UCSD-AML1 (cell line): ENCODE measurements at regions not wholly inside any gene's neighbourhood (a gene's known extent, or its start where the extent isn't known, plus 50 kb on each side); places are given as distances from the start of the nearest gene placed in this dataset.
"Not testable (repeated sequence)": the region's sequence is repeated elsewhere in the genome, so short reads cannot be mapped to it uniquely, and the experiment has no call there.

Experiments used
- DNase-seq: peaks from one replicate; lab custom pipeline; 2025; ENCODE audit not compliant: unreplicated experiment; lab: John Stamatoyannopoulos, UW

GRCh38 chr4:156553659-156554058 is 417.9 kb downstream of the PDGFC start:
- DNase-seq, result no peak

- DNase-seq, result no peak
Measured at GRCh38 chr4:156547891-156548290, 423.7 kb downstream of the PDGFC start.

- DNase-seq, result no peak
Measured at GRCh38 chr4:156547439-156547838, 424.2 kb downstream of the PDGFC start.

- no peak for DNase-seq
Measured at GRCh38 chr4:156545003-156545785, 426.4 kb downstream of the PDGFC start.

- DNase-seq, result no peak
Measured at GRCh38 chr4:156539376-156539775, 432.2 kb downstream of the PDGFC start.

GRCh38 chr4:156538651-156539257 is 432.8 kb downstream of the PDGFC start:
- DNase-seq, result no peak

- DNase-seq, result no peak
Measured at GRCh38 chr4:156538210-156538609, 433.4 kb downstream of the PDGFC start.

- no peak for DNase-seq
Measured at GRCh38 chr4:156537286-156537685, 434.3 kb downstream of the PDGFC start.

- no peak for DNase-seq
Measured at GRCh38 chr4:156536661-156537060, 434.9 kb downstream of the PDGFC start.

- no peak for DNase-seq
Measured at GRCh38 chr4:156534205-156534604, 437.4 kb downstream of the PDGFC start.

- DNase-seq, result no peak
Measured at GRCh38 chr4:156528216-156528615, 443.4 kb downstream of the PDGFC start.

- DNase-seq, result no peak
Measured at GRCh38 chr4:156527237-156527993, 444.2 kb downstream of the PDGFC start.

- no peak for DNase-seq
Measured at GRCh38 chr4:156523991-156524390, 447.6 kb downstream of the PDGFC start.

GRCh38 chr4:156523492-156523891 is 448.1 kb downstream of the PDGFC start:
- DNase-seq, result no peak

GRCh38 chr4:156521631-156522030 is 450.0 kb downstream of the PDGFC start:
- no peak for DNase-seq

GRCh38 chr4:156517956-156518355 is 453.6 kb downstream of the PDGFC start:
- DNase-seq, result no peak

GRCh38 chr4:156517546-156517945 is 454.1 kb downstream of the PDGFC start:
- no peak for DNase-seq

GRCh38 chr4:156516698-156517097 is 454.9 kb downstream of the PDGFC start:
- no peak for DNase-seq

- no peak for DNase-seq
Measured at GRCh38 chr4:156515295-156515694, 456.3 kb downstream of the PDGFC start.

GRCh38 chr4:156512622-156513021 is 459.0 kb downstream of the PDGFC start:
- no peak for DNase-seq

- DNase-seq, result not testable (repeated sequence)
Measured at GRCh38 chr4:156509921-156510320, 461.7 kb downstream of the PDGFC start.
